KBM-7 (cell line): ENCODE measurements at regions not wholly inside any gene's neighbourhood (a gene's known extent, or its start where the extent isn't known, plus 50 kb on each side); places are given as distances from the start of the nearest gene placed in this dataset.
"Not testable (repeated sequence)": the region's sequence is repeated elsewhere in the genome, so short reads cannot be mapped to it uniquely, and the experiment has no call there.

Experiments used
- DNase-seq: peaks from one replicate; pipeline ENCODE4 v3.0.0-alpha.2; 2015
- in situ Hi-C: fragments of 300-500 bp; cut with MboI; formaldehyde crosslinking; loops from 2 replicates; pipeline ENCODE4 v1.14.3; 2020; ENCODE audit warnings: low sequenced_read_pairs, low pct_unique_long_range_greater_than_20kb, mixed read lengths

- DNase-seq = peak; percentile 4
- in situ Hi-C loops = no loop called here
Measured at GRCh38 chr7:9600974-9601373, 1167.6 kb downstream of the NXPH1 start.

GRCh38 chr7:9603291-9603690 is 1169.9 kb downstream of the NXPH1 start:
- no peak for DNase-seq
- in situ Hi-C loops = no loop called here

- DNase-seq = no peak
- in situ Hi-C loops = no loop called here
Measured at GRCh38 chr7:9608560-9608959, 1175.2 kb downstream of the NXPH1 start.

GRCh38 chr7:9620899-9621298 is 1187.5 kb downstream of the NXPH1 start:
- in situ Hi-C loops, DNase-seq: not testable (repeated sequence)

- in situ Hi-C loops, DNase-seq: not testable (repeated sequence)
Measured at GRCh38 chr7:9621306-9621902, 1188.0 kb downstream of the NXPH1 start.

- in situ Hi-C loops = no loop called here
- no peak for DNase-seq
Measured at GRCh38 chr7:9621927-9622326, 1188.5 kb downstream of the NXPH1 start.

GRCh38 chr7:9625953-9626352 is 1192.5 kb downstream of the NXPH1 start:
- DNase-seq = no peak
- in situ Hi-C loops = no loop called here

- DNase-seq = no peak
- in situ Hi-C loops = no loop called here
Measured at GRCh38 chr7:9645756-9646155, 1212.3 kb downstream of the NXPH1 start.

GRCh38 chr7:9657257-9657656 is 1223.8 kb downstream of the NXPH1 start:
- in situ Hi-C loops = no loop called here
- DNase-seq = no peak

GRCh38 chr7:9671979-9672917 is 1238.8 kb downstream of the NXPH1 start:
- in situ Hi-C loops = no loop called here
- no peak for DNase-seq

- no peak for DNase-seq
- in situ Hi-C loops = no loop called here
Measured at GRCh38 chr7:9680713-9681112, 1247.3 kb downstream of the NXPH1 start.

GRCh38 chr7:9681284-9681683 is 1247.9 kb downstream of the NXPH1 start:
- in situ Hi-C loops = no loop called here
- no peak for DNase-seq

GRCh38 chr7:9691286-9691685 is 1257.9 kb downstream of the NXPH1 start:
- in situ Hi-C loops = no loop called here
- no peak for DNase-seq

GRCh38 chr7:9698375-9698774 is 1265.0 kb downstream of the NXPH1 start:
- DNase-seq = no peak
- in situ Hi-C loops = no loop called here

GRCh38 chr7:9709216-9709615 is 1264.5 kb upstream of the PHF14 start:
- DNase-seq = no peak
- in situ Hi-C loops = no loop called here

GRCh38 chr7:9711259-9711918 is 1262.3 kb upstream of the PHF14 start:
- peak; percentile 0 for DNase-seq
- in situ Hi-C loops = no loop called here

GRCh38 chr7:9718071-9718661 is 1255.5 kb upstream of the PHF14 start:
- in situ Hi-C loops = no loop called here

GRCh38 chr7:9719303-9719702 is 1254.4 kb upstream of the PHF14 start:
- DNase-seq = no peak
- in situ Hi-C loops = no loop called here

More at GRCh38 chr7:9718071-9718661, 1255.5 kb upstream of the PHF14 start:
- no peak for DNase-seq

- DNase-seq = no peak
- in situ Hi-C loops = no loop called here
Measured at GRCh38 chr7:9719721-9720120, 1254.0 kb upstream of the PHF14 start.
